Hematopoietic multipotent progenitor cell treated with erythropoietin and hydrocortisone succinate and interleukin-3 and kit ligand, for 8 days (in vitro differentiated cells): ENCODE measurements at regions not wholly inside any gene's neighbourhood (a gene's known extent, or its start where the extent isn't known, plus 50 kb on each side); places are given as distances from the start of the nearest gene placed in this dataset.

Experiments
- DNase-seq: peaks from one replicate; pipeline ENCODE4 v3.0.0-alpha.2; 2015

- DNase-seq = no peak
Measured at GRCh38 chr4:178068136-178068535, 625.9 kb upstream of the AGA start.

DNA sequence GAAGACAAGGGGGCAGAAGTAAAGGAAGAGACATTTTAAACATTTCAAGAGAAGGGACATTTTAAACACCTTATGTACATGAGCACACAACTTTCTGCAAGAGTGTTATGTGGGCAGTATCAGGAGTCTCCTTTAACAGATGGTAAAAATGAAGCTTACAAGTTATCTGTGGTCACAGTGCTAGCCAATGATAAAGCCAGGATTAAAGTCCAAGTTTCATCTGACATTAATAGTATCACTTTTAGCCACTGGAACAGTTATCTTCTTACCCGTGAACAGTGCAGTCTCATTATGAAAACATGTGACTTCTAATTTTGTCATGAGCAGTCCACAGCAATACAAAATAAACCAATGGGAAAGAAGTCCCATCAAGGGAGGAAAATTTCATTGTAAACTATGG lies 627.9 kb upstream of the AGA start:
- DNase-seq = no peak

- no peak for DNase-seq
Measured at GRCh38 chr4:178080312-178080711, 638.1 kb upstream of the AGA start.

DNA sequence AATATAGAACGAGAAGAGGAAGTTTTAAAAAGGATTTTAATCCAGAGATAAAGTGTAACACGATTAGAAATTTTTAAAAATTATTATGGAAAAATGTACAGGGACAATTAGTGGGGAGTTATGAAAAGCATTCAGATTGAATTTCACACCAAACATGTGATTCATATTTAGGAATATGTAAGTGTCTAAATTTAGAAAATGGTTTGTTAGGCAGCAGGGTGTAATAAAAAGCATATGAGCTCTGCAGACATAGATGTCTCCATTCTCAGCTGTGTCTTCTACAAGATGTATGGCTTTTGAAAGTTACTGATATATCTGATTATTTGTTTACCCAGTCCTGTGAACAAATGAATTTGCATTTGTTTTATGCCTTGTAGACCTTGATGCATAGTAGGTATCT lies 638.9 kb upstream of the AGA start:
- DNase-seq = no peak

DNA sequence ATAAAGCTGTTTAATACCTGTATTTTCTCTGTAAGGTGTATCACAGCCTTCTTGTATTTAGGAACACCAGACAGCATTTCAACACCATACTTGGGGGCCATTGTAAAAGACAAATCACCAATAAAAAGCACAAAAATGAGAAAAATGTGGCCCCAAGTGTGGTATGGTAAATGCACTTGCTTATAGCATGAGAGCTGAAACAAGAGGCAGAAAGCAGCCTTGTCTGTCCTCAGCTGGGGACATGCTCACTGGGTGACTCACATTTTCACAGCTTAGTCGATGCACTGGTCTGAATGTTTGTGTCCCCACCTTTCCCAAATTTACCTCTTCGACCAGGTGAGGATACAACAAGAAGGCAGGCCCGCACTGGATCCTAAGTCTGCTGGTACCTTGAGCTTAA lies 639.7 kb upstream of the AGA start:
- DNase-seq = no peak

DNA sequence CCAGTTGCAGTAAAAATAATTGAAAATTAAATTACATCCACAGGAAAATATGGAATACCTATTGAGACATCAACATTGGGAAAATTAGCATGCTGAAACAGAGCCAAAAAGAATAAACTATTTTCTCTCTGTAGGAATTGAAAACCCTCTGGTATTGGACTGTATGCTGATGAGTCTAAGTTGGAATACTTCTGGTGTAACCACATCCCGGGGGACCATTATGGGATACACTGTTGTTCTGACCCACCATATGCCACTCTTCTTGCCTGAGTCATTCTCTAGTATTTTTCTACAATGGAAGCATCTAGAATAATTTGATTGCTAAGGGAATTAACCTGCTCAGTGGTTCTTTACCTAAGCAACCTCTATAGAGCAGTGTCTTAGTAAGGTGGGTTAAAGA lies 640.7 kb upstream of the AGA start:
- DNase-seq = no peak

GRCh38 chr4:178083968-178084367 lies 641.7 kb upstream of the AGA start:
- no peak for DNase-seq

DNA sequence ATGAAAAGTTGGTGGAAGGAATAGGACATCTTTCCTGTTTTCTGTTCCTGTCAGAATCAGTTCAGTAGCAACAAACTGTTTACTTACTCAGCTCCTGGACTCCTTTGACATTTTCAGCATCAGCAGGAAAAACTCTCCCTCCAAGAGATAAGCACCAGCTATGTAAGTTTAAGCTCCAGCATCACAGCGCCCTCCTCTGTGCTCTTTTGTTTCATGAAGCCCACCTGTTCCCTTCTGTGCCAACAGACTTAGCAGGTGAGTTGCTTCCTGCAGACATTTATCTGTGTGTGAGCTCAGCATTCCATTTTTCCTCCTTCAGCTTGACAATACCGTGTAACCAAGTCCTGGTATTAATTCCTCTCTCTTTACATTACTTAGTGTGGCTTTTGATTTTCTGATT lies 644.1 kb upstream of the AGA start:
- no peak for DNase-seq

DNA sequence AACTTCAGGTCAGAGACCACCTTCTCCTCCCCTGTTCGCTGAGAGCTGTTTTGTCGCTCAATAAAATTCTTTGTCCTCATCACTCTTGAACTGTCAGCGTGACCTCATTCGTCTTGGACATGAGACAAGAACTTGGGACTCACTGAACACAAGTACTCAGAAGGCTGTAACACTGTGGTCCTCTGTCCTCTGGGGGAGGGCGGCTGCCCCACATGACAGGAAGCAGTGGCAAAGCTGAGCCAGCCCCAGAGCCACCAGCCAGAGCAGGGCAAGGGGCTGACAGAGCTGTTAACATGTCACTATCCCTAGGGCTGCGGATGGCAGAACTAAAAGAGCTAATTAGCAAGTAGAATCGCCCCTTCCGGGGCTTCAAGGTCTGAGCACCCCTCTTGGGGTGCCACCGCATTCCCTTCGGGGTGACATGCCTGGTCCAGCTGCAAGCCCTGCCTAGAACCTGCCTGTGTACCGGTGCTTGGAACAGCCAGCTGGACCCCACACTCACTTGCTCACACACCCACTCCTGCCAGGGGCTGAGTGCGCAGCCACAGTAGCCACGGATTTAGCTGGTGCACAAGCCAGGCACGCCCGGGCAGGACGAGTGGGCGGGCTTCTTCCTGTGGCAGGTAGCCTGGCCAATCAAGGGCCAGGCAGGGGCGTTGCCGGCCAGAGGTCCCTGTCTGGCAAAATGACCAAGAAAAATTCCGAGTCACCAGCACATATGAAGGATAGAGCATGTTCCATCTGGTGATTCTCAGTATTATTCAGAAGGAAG lies 648.6 kb upstream of the AGA start:
- DNase-seq = no peak

DNA sequence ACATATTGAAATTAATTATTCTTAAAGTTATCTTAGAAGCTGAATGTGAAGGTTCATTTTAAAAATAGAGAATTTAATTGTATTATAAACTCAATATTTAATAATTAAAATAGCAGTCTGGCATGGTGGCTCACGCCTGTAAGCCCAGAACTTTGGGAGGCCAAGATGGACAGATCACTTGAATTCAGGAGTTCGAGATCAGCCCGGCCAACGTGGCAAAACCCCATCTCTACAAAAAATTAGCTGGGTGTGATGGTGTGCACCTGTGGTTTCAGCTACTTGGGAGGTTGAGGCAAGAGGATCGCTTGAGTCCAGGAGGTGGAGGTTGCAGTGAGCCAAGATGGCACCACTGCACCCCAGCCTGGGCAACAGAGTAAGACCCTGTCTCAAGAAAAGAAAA lies 659.9 kb upstream of the AGA start:
- DNase-seq = no peak

DNA sequence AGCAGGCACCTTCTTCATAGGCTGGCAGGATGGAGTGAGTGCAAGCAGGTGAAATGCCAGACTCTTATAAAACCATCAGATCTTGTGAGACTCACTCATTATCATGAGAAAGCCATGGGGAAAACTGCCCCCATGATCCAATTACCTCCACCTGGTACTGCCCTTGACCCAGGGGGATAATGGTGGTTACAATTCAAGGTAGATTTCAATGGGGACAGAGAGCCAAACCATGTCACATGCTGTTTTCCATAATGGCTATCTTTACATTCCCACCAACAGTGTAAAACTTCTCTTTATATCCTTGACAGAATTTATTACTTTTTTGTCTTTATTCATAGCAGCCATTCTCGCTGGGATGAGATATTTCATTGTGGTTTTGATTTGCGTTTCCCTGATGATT lies 663.0 kb upstream of the AGA start:
- DNase-seq = no peak

DNA sequence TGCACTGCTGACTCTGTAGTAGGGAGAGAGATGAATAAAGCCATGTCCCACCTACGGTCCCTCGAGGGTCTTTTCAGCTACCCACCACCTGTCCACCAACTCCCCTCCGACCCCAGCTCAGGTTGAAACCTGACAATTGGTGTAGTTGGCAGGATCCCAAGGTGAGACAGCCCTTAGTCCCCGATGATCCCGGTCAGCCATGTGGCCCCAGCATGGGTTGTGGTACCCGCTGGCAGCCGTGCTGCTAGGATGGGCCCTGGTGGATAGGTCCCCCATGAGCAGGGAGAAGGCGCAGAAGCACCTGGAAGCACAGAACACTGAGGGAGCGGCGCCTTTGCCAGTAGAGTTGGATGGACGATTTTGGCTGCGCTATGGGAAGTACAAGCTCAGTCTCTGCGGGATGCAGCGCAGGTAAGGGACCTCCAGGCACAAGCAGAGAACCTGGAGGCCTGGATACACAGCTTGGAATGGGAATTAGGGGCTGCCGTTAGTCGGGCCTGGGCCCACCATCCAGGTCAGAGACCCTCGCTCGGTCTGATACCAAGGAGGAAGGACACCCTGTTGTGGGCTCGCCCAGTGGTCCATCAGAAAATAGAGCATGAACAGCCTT lies 694.6 kb upstream of the AGA start:
- DNase-seq = no peak

DNA sequence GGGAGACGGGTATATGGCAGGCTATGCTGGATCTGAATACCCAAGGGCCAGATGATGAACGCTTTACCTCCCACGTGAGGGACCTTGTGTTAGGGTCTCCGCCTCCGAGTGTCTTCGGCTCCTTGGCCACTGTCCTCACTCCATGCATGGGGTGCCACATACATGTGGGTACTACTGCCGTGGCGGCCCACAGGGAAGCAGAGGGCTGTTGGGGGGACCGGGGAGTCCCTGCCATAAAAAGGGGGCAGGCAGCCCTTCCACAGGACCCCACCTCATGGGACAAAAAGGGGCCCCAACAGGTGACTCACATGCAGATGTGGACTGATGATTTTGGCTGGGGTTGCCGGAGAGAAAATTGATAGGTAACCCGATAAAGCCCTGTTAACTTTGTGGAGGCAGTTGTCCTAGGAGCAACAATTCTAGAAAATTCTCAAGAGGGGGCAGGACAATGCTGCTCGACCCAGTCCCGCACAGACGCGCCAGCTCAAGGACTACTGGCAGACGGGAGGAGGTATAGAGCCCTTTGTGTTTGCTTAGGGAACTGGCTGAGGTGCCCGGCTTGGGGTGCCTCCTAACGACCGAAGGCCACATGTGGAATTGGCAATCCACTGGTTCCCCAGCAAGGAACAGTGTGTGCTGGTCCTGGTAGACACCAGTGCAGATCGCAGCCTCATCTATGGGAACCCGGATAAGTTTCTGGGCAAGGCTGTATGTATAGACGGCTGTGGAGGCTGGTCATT lies 695.7 kb upstream of the AGA start:
- DNase-seq = no peak

- no peak for DNase-seq
Measured at GRCh38 chr4:178138491-178138890, 696.3 kb upstream of the AGA start.

DNA sequence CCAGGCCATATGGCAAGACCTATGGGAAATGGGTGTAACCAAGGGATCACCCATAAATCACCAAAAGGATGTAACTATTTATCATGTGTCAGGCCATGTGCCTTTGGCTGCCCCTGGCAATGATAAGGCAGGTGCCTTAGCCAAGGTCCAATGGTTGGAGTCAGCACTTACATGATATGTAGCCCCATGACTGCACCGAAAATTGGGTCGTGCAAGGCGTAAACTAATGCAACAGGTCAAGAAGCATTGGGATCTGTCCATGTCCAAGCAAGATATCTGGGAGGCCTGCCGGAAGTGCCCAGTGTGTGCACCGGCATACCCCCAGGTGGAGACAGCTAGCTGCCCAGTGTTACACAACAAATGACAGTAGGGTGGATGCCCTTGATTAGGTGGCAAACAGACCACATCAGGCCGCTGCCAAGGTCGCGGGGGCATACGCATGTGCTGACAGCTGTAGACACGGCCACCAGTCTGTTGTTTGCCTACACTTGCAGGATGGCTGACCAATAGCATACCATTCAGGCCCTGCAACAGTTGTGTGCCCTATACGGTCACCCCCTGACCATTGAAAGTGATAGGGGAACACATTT lies 698.2 kb upstream of the AGA start:
- DNase-seq = no peak

DNA sequence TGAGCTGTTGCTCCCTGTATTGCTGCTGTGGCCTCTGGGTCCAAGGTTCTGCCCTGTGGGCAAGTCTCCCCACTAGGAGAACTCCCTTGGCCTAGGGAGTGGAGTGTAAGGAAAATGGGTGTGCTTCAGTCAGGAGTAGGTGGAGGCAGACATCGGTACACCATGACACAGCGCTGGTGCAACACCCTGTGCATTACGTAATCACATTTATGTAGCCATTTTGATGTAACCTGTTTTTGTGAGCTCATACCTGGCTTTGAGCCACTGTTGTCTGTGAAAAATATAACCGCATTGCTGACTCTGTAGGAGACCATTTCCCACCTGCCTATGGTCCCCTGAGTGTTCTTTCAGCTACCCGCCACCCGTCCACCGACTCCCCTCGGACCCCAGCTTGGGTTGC lies 700.5 kb upstream of the AGA start:
- DNase-seq = no peak

GRCh38 chr4:178148106-178148505 lies 705.9 kb upstream of the AGA start:
- DNase-seq = no peak

- DNase-seq = no peak
Measured at GRCh38 chr4:178165251-178165950, 723.2 kb upstream of the AGA start.

DNA sequence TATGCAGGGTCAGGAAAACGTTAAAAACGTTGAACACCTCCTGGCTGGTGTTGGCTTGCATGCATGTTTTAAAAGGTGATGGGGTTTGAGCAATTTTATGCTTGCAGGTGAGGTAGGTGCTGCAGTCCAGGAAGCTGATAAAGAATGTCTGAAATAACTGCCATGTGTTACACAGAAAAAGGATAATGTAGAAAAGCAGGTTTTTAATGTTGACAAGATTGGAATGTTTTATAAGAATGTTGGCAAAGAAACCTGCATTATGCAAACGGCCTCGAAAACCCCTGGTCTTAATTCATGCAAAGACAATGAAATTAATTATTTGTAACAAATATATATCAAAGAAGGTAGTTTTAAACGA lies 723.7 kb upstream of the AGA start:
- DNase-seq = no peak

- DNase-seq = no peak
Measured at GRCh38 chr4:178173771-178174170, 731.5 kb upstream of the AGA start.

GRCh38 chr4:178174756-178175155 lies 732.5 kb upstream of the AGA start:
- DNase-seq = no peak

DNA sequence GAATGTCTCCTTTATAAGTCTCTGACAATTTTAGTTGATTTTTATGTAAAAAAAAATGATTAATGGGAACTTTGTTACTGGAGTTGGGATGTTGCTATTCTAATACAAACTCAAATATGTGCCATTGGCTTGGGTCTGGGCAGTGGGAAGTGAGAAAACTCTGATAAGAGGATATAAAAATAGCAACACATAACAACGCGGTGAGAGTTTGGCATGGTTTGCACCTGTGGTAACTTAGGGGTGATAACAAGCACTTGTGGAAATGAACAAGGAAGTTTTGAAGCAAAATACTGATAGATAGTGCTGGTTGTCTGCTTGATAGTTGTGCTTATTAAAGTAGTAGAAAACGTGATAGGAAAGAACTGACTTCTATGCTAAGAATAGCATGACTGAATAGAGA lies 743.3 kb upstream of the AGA start:
- DNase-seq = no peak

DNA sequence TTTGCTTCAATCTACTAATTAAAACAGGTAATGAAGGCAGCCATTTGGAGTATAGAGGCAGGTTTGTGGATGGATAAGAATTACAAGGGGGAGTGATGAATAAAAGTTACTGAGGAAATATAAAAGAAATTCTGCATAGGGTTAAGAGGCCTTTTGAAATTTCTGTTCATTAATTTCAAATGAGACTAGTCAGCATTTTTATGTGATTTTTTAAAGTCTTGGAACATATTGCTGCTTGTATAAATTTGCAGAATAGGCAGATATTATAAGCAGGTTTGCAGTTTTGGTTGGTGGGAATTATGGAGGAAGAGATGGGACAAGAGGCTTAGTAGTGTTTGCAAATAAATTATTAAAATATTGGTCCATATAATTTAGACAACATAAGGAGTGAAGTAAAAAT lies 750.4 kb upstream of the AGA start:
- no peak for DNase-seq
